ENCODE measurements at regions not wholly inside any gene's neighbourhood (a gene's known extent, or its start where the extent isn't known, plus 50 kb on each side); places are given as distances from the start of the nearest gene placed in this dataset.
"Not testable (repeated sequence)": the region's sequence is repeated elsewhere in the genome, so short reads cannot be mapped to it uniquely, and the experiment has no call there.

GRCh38 chr4:151522866-151523519 lies 114.0 kb downstream of the FHIP1A start:
- DNase-seq, result no peak

- DNase-seq, result no peak
Observed at GRCh38 chr4:151524610-151525009, 115.6 kb downstream of the FHIP1A start.

- DNase-seq, result not testable (repeated sequence)
Observed at GRCh38 chr4:151526489-151526888, 117.5 kb downstream of the FHIP1A start.

- DNase-seq, result no peak
Observed at GRCh38 chr4:151527699-151528098, 118.7 kb downstream of the FHIP1A start.

- no peak for DNase-seq
Observed at GRCh38 chr4:151529187-151529586, 120.2 kb downstream of the FHIP1A start.

- DNase-seq, result no peak
Observed at GRCh38 chr4:151530230-151530629, 121.3 kb downstream of the FHIP1A start.

GRCh38 chr4:151530783-151531182 lies 121.8 kb downstream of the FHIP1A start:
- DNase-seq, result no peak

- no peak for DNase-seq
Observed at GRCh38 chr4:151532001-151532708, 123.2 kb downstream of the FHIP1A start.

GRCh38 chr4:151534195-151534594 lies 125.2 kb downstream of the FHIP1A start:
- no peak for DNase-seq

- DNase-seq, result no peak
Observed at GRCh38 chr4:151535366-151535765, 126.4 kb downstream of the FHIP1A start.

- no peak for DNase-seq
Observed at GRCh38 chr4:151537687-151538086, 128.7 kb downstream of the FHIP1A start.

GRCh38 chr4:151538963-151539362 lies 130.0 kb downstream of the FHIP1A start:
- DNase-seq, result no peak

- peak; percentile 93 for DNase-seq
Observed at GRCh38 chr4:151540728-151541388, 131.9 kb downstream of the FHIP1A start.

GRCh38 chr4:151541389-151542071 lies 132.6 kb downstream of the FHIP1A start:
- DNase-seq, result peak; percentile 56

GRCh38 chr4:151548708-151549107 lies 139.7 kb downstream of the FHIP1A start:
- no peak for DNase-seq

- not testable (repeated sequence) for DNase-seq
Observed at GRCh38 chr4:151549378-151549777, 140.4 kb downstream of the FHIP1A start.

- DNase-seq, result no peak
Observed at GRCh38 chr4:151553874-151554273, 144.9 kb downstream of the FHIP1A start.

GRCh38 chr4:151555151-151555945 lies 146.4 kb downstream of the FHIP1A start:
- DNase-seq, result no peak

- no peak for DNase-seq
Observed at GRCh38 chr4:151558496-151559113, 149.6 kb downstream of the FHIP1A start.

- DNase-seq, result no peak
Observed at GRCh38 chr4:151559595-151559994, 150.6 kb downstream of the FHIP1A start.

- DNase-seq, result no peak
Observed at GRCh38 chr4:151561551-151562256, 152.7 kb downstream of the FHIP1A start.
